Bronchial epithelial cell (primary cell): ENCODE measurements at regions not wholly inside any gene's neighbourhood (a gene's known extent, or its start where the extent isn't known, plus 50 kb on each side); places are given as distances from the start of the nearest gene placed in this dataset.

ENCODE experiments used
- DNase-seq: peaks from one replicate; pipeline ENCODE4 v3.0.0-alpha.2; 2010; ENCODE audit warnings: low read depth
- FAIRE-seq: peaks from 2 replicates; lab custom pipeline; 2011; peaks lifted over from hg19 to GRCh38; lab: Jason Lieb, UNC
- H3K27me3 ChIP-seq: 2 replicates; pipeline ENCODE4 v1.5.1; 2011; ENCODE audit warnings: low read length; ENCODE audit not compliant: control insufficient read depth, insufficient read depth
- H3K36me3 ChIP-seq: 2 replicates; pipeline ENCODE4 v1.5.1; 2011; ENCODE audit warnings: low read length; ENCODE audit not compliant: control insufficient read depth, insufficient read depth
- H3K4me3 ChIP-seq: 2 replicates; pipeline ENCODE4 v1.5.1; 2011; ENCODE audit warnings: mild to moderate bottlenecking, low read depth, low read length, control low read depth
- TF ChIP-seq, protein P1 (sequence below): IDR thresholded peaks from 2 replicates; pipeline ENCODE4 v1.5.1; 2011; ENCODE audit warnings: mild to moderate bottlenecking, moderate library complexity, low read length, control low read depth, inconsistent platforms; ENCODE audit not compliant: insufficient read depth, severe bottlenecking

DNA sequence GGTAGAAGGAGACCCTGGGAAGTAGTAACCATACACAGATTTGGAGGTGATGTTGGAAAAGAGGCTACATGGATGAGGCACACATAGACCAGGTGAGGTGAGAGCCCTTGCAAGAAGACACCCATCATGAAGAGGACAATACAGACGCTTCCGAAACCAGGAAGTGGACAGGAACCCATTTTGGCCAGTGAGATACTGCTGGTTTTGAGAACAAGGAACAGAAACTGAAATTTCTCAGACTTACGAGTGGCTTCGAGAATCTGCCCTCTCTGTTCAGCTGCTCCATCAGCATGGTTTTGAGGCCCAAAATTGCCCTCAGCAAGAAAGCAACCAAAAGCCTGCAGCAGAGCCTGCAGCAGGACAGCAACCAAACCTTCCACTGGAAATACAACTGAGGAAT lies 479.1 kb upstream of the NRXN1 start:
- no peak for FAIRE-seq
- no peaks in the 10 kb centered on the region for H3K36me3 ChIP-seq
- H3K4me3 ChIP-seq, result no peak overlapping the region
- H3K27me3 ChIP-seq, result no peaks in the 10 kb centered on the region
- TF ChIP-seq, protein P1, sequence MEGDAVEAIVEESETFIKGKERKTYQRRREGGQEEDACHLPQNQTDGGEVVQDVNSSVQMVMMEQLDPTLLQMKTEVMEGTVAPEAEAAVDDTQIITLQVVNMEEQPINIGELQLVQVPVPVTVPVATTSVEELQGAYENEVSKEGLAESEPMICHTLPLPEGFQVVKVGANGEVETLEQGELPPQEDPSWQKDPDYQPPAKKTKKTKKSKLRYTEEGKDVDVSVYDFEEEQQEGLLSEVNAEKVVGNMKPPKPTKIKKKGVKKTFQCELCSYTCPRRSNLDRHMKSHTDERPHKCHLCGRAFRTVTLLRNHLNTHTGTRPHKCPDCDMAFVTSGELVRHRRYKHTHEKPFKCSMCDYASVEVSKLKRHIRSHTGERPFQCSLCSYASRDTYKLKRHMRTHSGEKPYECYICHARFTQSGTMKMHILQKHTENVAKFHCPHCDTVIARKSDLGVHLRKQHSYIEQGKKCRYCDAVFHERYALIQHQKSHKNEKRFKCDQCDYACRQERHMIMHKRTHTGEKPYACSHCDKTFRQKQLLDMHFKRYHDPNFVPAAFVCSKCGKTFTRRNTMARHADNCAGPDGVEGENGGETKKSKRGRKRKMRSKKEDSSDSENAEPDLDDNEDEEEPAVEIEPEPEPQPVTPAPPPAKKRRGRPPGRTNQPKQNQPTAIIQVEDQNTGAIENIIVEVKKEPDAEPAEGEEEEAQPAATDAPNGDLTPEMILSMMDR, result no peak
- no peak for DNase-seq

DNA sequence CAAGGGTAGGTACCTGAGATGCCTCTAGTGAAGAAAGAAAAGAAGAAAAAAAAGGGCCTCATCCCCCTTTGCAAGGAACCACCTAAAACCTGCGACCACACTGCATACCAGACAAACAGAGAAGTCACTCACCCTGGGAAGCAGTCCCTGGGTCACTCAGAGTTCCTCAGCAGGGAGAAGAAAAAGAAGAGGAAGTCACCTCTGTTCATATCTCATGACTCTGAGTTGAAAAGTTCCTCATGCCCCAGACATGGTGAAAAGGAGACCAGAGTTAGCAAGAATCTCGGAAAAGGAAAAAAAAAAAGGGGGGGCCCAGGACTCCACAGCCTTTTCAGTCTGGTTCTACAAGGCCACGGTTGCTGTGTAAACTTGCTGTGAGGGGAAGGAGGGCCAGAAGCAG lies 478.4 kb upstream of the NRXN1 start:
- no peak for FAIRE-seq
- DNase-seq, result no peak
- no peak overlapping the region for H3K4me3 ChIP-seq

DNA sequence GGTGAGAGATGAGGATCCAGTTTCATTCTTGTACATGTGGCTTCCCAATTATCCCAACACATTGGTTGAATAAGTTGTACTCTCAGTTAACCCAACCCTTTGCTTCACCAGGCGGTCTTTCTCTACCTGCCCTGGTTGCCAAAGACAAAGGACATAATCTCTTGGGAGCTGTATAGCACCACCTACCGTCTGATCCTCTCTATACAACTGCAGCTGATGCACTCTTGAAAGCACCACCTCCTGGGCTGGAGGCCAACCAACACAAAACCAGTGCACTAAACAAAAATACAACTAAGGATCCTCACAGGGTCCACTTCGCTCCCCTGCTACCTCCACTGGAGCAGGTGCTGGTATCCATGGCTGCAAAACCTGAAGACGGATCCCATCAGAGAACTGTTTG lies 473.6 kb upstream of the NRXN1 start:
- H3K27me3 ChIP-seq, result no peaks in the 10 kb centered on the region
- no peak for FAIRE-seq
- TF ChIP-seq, protein P1, result no peak
- DNase-seq, result no peak
- H3K4me3 ChIP-seq, result no peak overlapping the region
- H3K36me3 ChIP-seq, result no peaks in the 10 kb centered on the region

More for the DNA sequence above, 478.4 kb upstream of the NRXN1 start:
- TF ChIP-seq, protein P1, result no peak
- no peaks in the 10 kb centered on the region for H3K27me3 ChIP-seq
- no peaks in the 10 kb centered on the region for H3K36me3 ChIP-seq

DNA sequence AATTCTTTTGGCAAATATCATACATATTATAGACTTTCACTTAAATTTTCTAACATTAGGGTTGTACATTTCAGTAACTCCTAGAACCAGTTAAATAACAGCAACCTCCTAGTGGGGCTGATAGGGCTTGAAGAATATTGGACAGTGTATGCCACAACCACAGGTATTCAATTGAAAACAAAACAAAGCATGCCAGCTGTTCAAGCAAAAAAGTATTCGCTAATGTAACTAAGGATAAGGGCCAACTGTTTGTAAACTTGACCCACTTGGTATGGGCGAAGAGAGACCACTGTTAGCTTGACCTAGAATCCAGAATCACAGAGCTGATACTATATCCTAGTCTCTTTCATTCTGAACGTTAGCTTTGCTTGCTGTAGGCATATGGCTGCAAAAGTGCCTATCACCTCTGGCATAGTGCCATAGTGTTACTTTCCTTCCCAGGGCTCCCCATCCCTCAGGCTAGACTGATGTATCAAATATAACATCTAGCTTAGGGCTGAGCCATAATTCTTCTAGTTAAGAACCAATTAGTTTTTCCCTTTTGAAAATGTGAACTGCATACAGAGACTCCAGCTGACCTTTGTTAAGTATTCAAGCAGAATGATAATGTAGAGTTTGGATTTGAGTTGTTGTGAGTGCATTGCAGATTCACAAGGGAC lies 458.8 kb upstream of the NRXN1 start:
- Histone ChIP-seq H3K4me3 (no peak overlapping the region), H3K36me3 (no peaks in the 10 kb centered on the region), H3K27me3 (no peaks in the 10 kb centered on the region)
- TF ChIP-seq, protein P1, result no peak
- DNase-seq (no peak), FAIRE-seq (no peak)

DNA sequence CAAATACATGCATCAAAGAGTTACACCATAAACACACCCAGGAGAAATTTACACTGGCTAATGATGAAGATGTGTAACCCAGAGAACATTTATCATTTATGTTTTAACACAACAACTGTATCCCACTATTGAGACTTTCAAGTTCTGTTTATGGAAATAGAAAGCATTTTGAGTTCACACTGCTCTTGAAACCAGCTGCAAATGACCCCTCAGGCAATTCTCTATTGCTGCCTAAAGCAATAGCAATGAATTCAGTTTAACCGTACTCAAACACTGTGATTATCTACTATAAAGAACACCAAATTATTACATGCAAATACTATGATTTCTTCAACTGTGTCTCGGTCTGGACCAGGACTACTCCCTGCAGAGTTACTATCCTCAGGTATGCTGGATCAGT lies 452.7 kb upstream of the NRXN1 start:
- no peaks in the 10 kb centered on the region for H3K36me3 ChIP-seq
- H3K27me3 ChIP-seq, result no peaks in the 10 kb centered on the region
- FAIRE-seq (no peak), DNase-seq (no peak)
- no peak overlapping the region for H3K4me3 ChIP-seq
- TF ChIP-seq, protein P1, result no peak

DNA sequence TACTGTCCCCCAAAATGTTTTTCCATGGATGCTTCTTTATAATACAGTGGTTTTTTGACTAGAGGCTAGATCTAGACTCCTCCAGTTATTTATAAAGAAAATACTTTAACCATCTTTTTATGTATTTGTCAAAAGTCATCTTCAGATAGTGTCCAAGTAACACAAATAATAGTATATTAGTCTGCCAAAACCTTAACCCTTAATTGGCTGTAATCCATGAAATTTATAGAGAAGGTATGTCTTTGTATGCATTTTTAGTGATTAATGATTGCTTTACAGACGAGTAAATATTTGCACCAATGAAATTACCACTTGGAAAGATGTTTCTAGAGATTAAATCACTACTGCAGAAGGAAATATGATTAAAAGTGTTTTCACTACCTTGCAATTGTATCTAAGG lies 451.8 kb upstream of the NRXN1 start:
- FAIRE-seq (no peak), DNase-seq (no peak)
- H3K27me3 ChIP-seq, result no peaks in the 10 kb centered on the region
- TF ChIP-seq, protein P1, result no peak
- H3K4me3 ChIP-seq, result no peak overlapping the region
- H3K36me3 ChIP-seq, result no peaks in the 10 kb centered on the region
